ENCODE measurements at regions not wholly inside any gene's neighbourhood (a gene's known extent, or its start where the extent isn't known, plus 50 kb on each side); places are given as distances from the start of the nearest gene placed in this dataset.

GRCh38 chr15:70280781-70281180 lies 183.1 kb upstream of the TLE3 start:
- TF ChIP-seq CTCF (IDR thresholded peaks at IDR 0.05) (no peak), POLR2A (IDR thresholded peaks at IDR 0.05) (no peak)
